GM13977 (cell line): ENCODE measurements at regions not wholly inside any gene's neighbourhood (a gene's known extent, or its start where the extent isn't known, plus 50 kb on each side); places are given as distances from the start of the nearest gene placed in this dataset.

ENCODE experiments used
- DNase-seq: peaks from one replicate; pipeline ENCODE4 v3.0.0; 2012; ENCODE audit warnings: low spot score
- CTCF ChIP-seq: IDR thresholded peaks from 2 replicates; pipeline ENCODE4 v1.5.1; 2012; ENCODE audit warnings: mild to moderate bottlenecking, control low read depth; ENCODE audit not compliant: insufficient read depth; ENCODE audit errors: extremely low read depth, missing control alignments
- in situ Hi-C: fragments of 300-500 bp; cut with MboI; formaldehyde crosslinking; loops from one replicate; pipeline ENCODE4 v1.12.0; 2022; ENCODE audit warnings: low sequenced_read_pairs, low pct_unique_long_range_greater_than_20kb, mixed read lengths, inconsistent platforms; ENCODE audit not compliant: unreplicated experiment

- in situ Hi-C loops, result no loop called here
- no peak for TF ChIP-seq CTCF
- DNase-seq, result no peak
Observed at GRCh38 chr18:44514766-44515165, 165.9 kb upstream of the SETBP1 start.

- DNase-seq, result no peak
- in situ Hi-C loops, result no loop called here
- no peak for TF ChIP-seq CTCF
Observed at GRCh38 chr18:44516450-44516849, 164.2 kb upstream of the SETBP1 start.

- DNase-seq, result no peak
- no peak for TF ChIP-seq CTCF
- in situ Hi-C loops, result no loop called here
Observed at GRCh38 chr18:44517136-44517535, 163.6 kb upstream of the SETBP1 start.

- TF ChIP-seq CTCF, result no peak
Observed at GRCh38 chr18:44518091-44518615, 162.5 kb upstream of the SETBP1 start.

GRCh38 chr18:44518666-44519065, 162.0 kb upstream of the SETBP1 start:
- TF ChIP-seq CTCF, result no peak
- DNase-seq, result no peak
- in situ Hi-C loops, result no loop called here

More at GRCh38 chr18:44518091-44518615, 162.5 kb upstream of the SETBP1 start:
- no peak for DNase-seq
- in situ Hi-C loops, result no loop called here

- DNase-seq, result no peak
- no peak for TF ChIP-seq CTCF
- in situ Hi-C loops, result no loop called here
Observed at GRCh38 chr18:44520981-44521667, 159.6 kb upstream of the SETBP1 start.
